Mammary epithelial cell (primary cell): ENCODE measurements at regions not wholly inside any gene's neighbourhood (a gene's known extent, or its start where the extent isn't known, plus 50 kb on each side); places are given as distances from the start of the nearest gene placed in this dataset.

ENCODE experiments used
- CTCF ChIP-seq, 2 donors: IDR thresholded peaks in 1 of 2; conservative IDR thresholded peaks in 1 of 2; 2 replicates each; pipeline ENCODE4 v1.5.1; 2011 to 2012; ENCODE audit warnings: inconsistent platforms in 2 of 2, low read length in 2 of 2, mild to moderate bottlenecking in 2 of 2, control low read depth in 1 of 2, low read depth in 1 of 2; ENCODE audit not compliant: insufficient read depth in 1 of 2; ENCODE audit errors: extremely low read depth in 1 of 2
- EZH2 ChIP-seq: IDR thresholded peaks from 2 replicates; pipeline ENCODE4 v1.6.1; 2012; ENCODE audit warnings: low read length, inconsistent platforms, borderline replicate concordance

- TF ChIP-seq EZH2 (no peak), CTCF (conservative IDR thresholded peaks at IDR 0.05 in 1 of 2, IDR thresholded peaks at IDR 0.05 in 1 of 2; ENCODE audit: extremely low read depth in 1 of 2, insufficient read depth in 1 of 2, low read depth in 1 of 2, low read length in 2 of 2) (no peak)
Measured at GRCh38 chr10:106401967-106402366, 762.5 kb downstream of the SORCS1 start.
